H1 (cell line): ENCODE measurements at regions not wholly inside any gene's neighbourhood (a gene's known extent, or its start where the extent isn't known, plus 50 kb on each side); places are given as distances from the start of the nearest gene placed in this dataset.

ENCODE experiments used
- CTCF ChIA-PET: fragments of 300-600 bp; sonication (Branson Sonifier 250); formaldehyde crosslinking; loops from one replicate; lab custom pipeline; 2021; ENCODE audit not compliant: partially characterized antibody; lab: Charles Lee
- POLR2A ChIA-PET: fragments of 300-600 bp; sonication (Branson Sonifier 250); formaldehyde crosslinking; loops from one replicate; lab custom pipeline; 2021; ENCODE audit warnings: inconsistent platforms; ENCODE audit not compliant: partially characterized antibody; lab: Charles Lee
- DNase-seq, 2 experiments: peaks; one replicate each; pipeline versions ENCODE4 v3.0.0 to v3.0.0-alpha.2; 2010 to 2022; ENCODE audit warnings: low spot score in 2 of 2, low read depth in 1 of 2, mixed read lengths in 1 of 2
- FAIRE-seq: peaks from 2 replicates; lab custom pipeline; 2011; peaks lifted over from hg19 to GRCh38; lab: Jason Lieb, UNC
- H2AFZ ChIP-seq: 2 replicates; pipeline ENCODE4 v1.8.1; 2012; ENCODE audit warnings: low read length, inconsistent platforms
- H2AK5ac ChIP-seq: 2 replicates; pipeline ENCODE4 v1.6.1; 2013; ENCODE audit warnings: low read depth, low read length
- H2BK120ac ChIP-seq: replicated peaks from 2 replicates; pipeline ENCODE3; 2013; ENCODE audit warnings: low read depth, low read length, inconsistent platforms
- H2BK12ac ChIP-seq: 2 replicates; pipeline ENCODE4 v1.6.1; 2013; ENCODE audit warnings: low read depth, low read length
- H2BK15ac ChIP-seq: 2 replicates; pipeline ENCODE4 v1.6.1; 2013; ENCODE audit warnings: low read length
- H2BK20ac ChIP-seq: 2 replicates; pipeline ENCODE4 v1.6.1; 2013; ENCODE audit warnings: low read length
- H2BK5ac ChIP-seq: 2 replicates; pipeline ENCODE4 v1.6.1; 2013; ENCODE audit warnings: low read depth, low read length
- H3K14ac ChIP-seq: 2 replicates; pipeline ENCODE4 v1.6.1; 2013; ENCODE audit warnings: inconsistent platforms; ENCODE audit not compliant: insufficient read length
- H3K18ac ChIP-seq: 2 replicates; pipeline ENCODE4 v1.6.1; 2013; ENCODE audit warnings: low read length; ENCODE audit errors: extremely low read depth
- H3K23ac ChIP-seq: 2 replicates; pipeline ENCODE4 v1.6.1; 2013; ENCODE audit warnings: inconsistent platforms; ENCODE audit not compliant: insufficient read length
- H3K23me2 ChIP-seq: 2 replicates; pipeline ENCODE4 v1.6.1; 2013; ENCODE audit warnings: low read depth, low read length
- H3K27ac ChIP-seq: 2 replicates; pipeline ENCODE4 v1.6.1; 2011; ENCODE audit warnings: low read depth, low read length, inconsistent platforms
- H3K27me3 ChIP-seq, 4 experiments: replicated peaks in 1 of 4; 1 replicate in 1 of 4; 2 replicates in 3 of 4; pipeline versions ENCODE4 v1.6.1 to v1.8.1; 2011 to 2013; ENCODE audit warnings: low read length in 3 of 4, mild to moderate bottlenecking in 3 of 4, inconsistent platforms in 2 of 4, mixed read lengths in 2 of 4, moderate library complexity in 1 of 4; ENCODE audit not compliant: control insufficient read depth in 3 of 4, insufficient read depth in 3 of 4; ENCODE audit errors: extremely low read depth in 1 of 4
- H3K36me3 ChIP-seq, 4 experiments: 2 replicates each; pipeline versions ENCODE4 v1.6.1 to v1.8.1; 2011 to 2013; ENCODE audit warnings: mild to moderate bottlenecking in 4 of 4, low read length in 3 of 4, moderate library complexity in 2 of 4, control low read depth in 1 of 4, inconsistent platforms in 1 of 4; ENCODE audit not compliant: insufficient read depth in 4 of 4, control insufficient read depth in 2 of 4
- H3K4ac ChIP-seq: replicated peaks from 2 replicates; pipeline ENCODE3; 2013; ENCODE audit warnings: low read length, low read depth, mixed read lengths, inconsistent platforms; ENCODE audit not compliant: insufficient read length
- H3K4me1 ChIP-seq, 4 experiments: replicated peaks in 1 of 4; 1 replicate in 1 of 4; 2 replicates in 3 of 4; pipeline versions ENCODE4 v1.6.1 to v1.8.1; 2011 to 2013; ENCODE audit warnings: low read length in 3 of 4, inconsistent platforms in 2 of 4, mixed read lengths in 1 of 4; ENCODE audit not compliant: insufficient read depth in 4 of 4, control insufficient read depth in 3 of 4
- H3K4me2 ChIP-seq, 2 experiments: 2 replicates each; pipeline versions ENCODE4 v1.6.1 to v1.8.1; 2011 to 2013; ENCODE audit warnings: low read depth in 2 of 2, low read length in 2 of 2, control low read depth in 1 of 2, inconsistent platforms in 1 of 2, mild to moderate bottlenecking in 1 of 2; ENCODE audit not compliant: insufficient read depth in 1 of 2
- H3K4me3 ChIP-seq, 4 experiments: fragments of 200-600, 300-600 bp in 1 of 4; sonication (generic), shearing (Covaris generic), sonication (Bioruptor Twin) in 1 of 4; 2 replicates each; pipeline versions ENCODE4 v1.5.1 to v1.8.1; 2011 to 2016; ENCODE audit warnings: low read length in 4 of 4, low read depth in 3 of 4, control low read depth in 2 of 4, inconsistent platforms in 2 of 4, mild to moderate bottlenecking in 2 of 4, mixed read lengths in 1 of 4, moderate library complexity in 1 of 4; ENCODE audit not compliant: insufficient read depth in 2 of 4; ENCODE audit errors: extremely low read depth in 1 of 4
- H3K56ac ChIP-seq: replicated peaks from 2 replicates; pipeline ENCODE3; 2013; ENCODE audit warnings: low read depth, mild to moderate bottlenecking, mixed read lengths, low read length, inconsistent platforms; ENCODE audit not compliant: insufficient read length
- H3K79me1 ChIP-seq: 2 replicates; pipeline ENCODE4 v1.6.1; 2013; ENCODE audit warnings: low read depth, low read length, control low read depth
- H3K79me2 ChIP-seq, 2 experiments: 2 replicates each; pipeline versions ENCODE4 v1.6.1 to v1.8.1; 2012 to 2013; ENCODE audit warnings: low read length in 2 of 2, mild to moderate bottlenecking in 2 of 2, inconsistent platforms in 1 of 2; ENCODE audit not compliant: insufficient read depth in 2 of 2, control insufficient read depth in 1 of 2
- H3K9ac ChIP-seq, 4 experiments: replicated peaks in 1 of 4; 1 replicate in 1 of 4; 2 replicates in 3 of 4; pipeline versions ENCODE4 v1.6.1 to v1.8.1; 2011 to 2013; ENCODE audit warnings: low read depth in 3 of 4, low read length in 3 of 4, control low read depth in 2 of 4, mild to moderate bottlenecking in 2 of 4, moderate library complexity in 2 of 4, inconsistent platforms in 1 of 4; ENCODE audit errors: extremely low read depth in 1 of 4
- H3K9me3 ChIP-seq, 2 experiments: 2 replicates each; pipeline versions ENCODE4 v1.6.1 to v1.8.1; 2012 to 2013; ENCODE audit warnings: mild to moderate bottlenecking in 2 of 2, moderate library complexity in 2 of 2, control low read depth in 1 of 2, inconsistent platforms in 1 of 2, low read depth in 1 of 2, low read length in 1 of 2, mixed read lengths in 1 of 2; ENCODE audit not compliant: insufficient read depth in 2 of 2
- H4K20me1 ChIP-seq, 2 experiments: replicated peaks in 1 of 2; 2 replicates each; pipeline versions ENCODE3 to v1.8.1; 2011 to 2013; ENCODE audit warnings: inconsistent platforms in 2 of 2, low read length in 2 of 2, mild to moderate bottlenecking in 1 of 2; ENCODE audit not compliant: insufficient read depth in 2 of 2, control insufficient read depth in 1 of 2
- H4K5ac ChIP-seq: 2 replicates; pipeline ENCODE4 v1.6.1; 2013; ENCODE audit warnings: low read length, low read depth, mixed read lengths, inconsistent platforms; ENCODE audit not compliant: insufficient read length
- H4K8ac ChIP-seq: 2 replicates; pipeline ENCODE4 v1.8.0; 2013; ENCODE audit warnings: mild to moderate bottlenecking, moderate library complexity, low read length, inconsistent platforms; ENCODE audit not compliant: insufficient read depth; ENCODE audit errors: extremely low read depth
- H4K91ac ChIP-seq: replicated peaks from 2 replicates; pipeline ENCODE3; 2013; ENCODE audit warnings: low read length, mixed read lengths, inconsistent platforms; ENCODE audit not compliant: insufficient read length
- TAF1 ChIP-seq: IDR thresholded peaks from 2 replicates; pipeline ENCODE4 v1.6.1; 2011; ENCODE audit warnings: mild to moderate bottlenecking, low read depth, low read length
- TAF7 ChIP-seq: optimal IDR thresholded peaks from 2 replicates; pipeline ENCODE3; 2011; ENCODE audit warnings: low read depth, mild to moderate bottlenecking, inconsistent platforms, low read length, moderate library complexity, borderline replicate concordance
- WGBS, 2 experiments: shearing (Covaris generic) in 1 of 2; methylation state at CpG; one replicate each; pipeline versions ENCODE4 v1.1.6 to v1.1.7; 2013 to 2015; ENCODE audit warnings: low lambda C conversion rate in 2 of 2, mixed read lengths in 2 of 2, inconsistent platforms in 1 of 2, low coverage in 1 of 2, missing lambda C conversion rate in 1 of 2; ENCODE audit not compliant: insufficient replicate concordance in 2 of 2, insufficient coverage in 1 of 2, insufficient read length in 1 of 2; ENCODE audit errors: extremely low coverage in 1 of 2, missing lambda C conversion rate in 1 of 2; 5-methylcytosine and 5-hydroxymethylcytosine counted together

- no peaks in the 10 kb centered on the region for H3K9me3 ChIP-seq
- H2BK12ac ChIP-seq, result no peak overlapping the region
- no peak overlapping the region for H3K4me2 ChIP-seq
- H2BK15ac ChIP-seq, result peak overlapping the region; percentile 40; the same call in 1 of the 2 replicates
- no peaks in the 10 kb centered on the region for H4K20me1 ChIP-seq
- no peak for TF ChIP-seq TAF1
- TF ChIP-seq TAF7, result no peak
- no peak overlapping the region for H3K18ac ChIP-seq
- no peaks in the 10 kb centered on the region; a peak in 2 of 7 replicates for H3K27me3 ChIP-seq
- H3K79me1 ChIP-seq, result no peaks in the 10 kb centered on the region
- ChIA-PET POLR2A (interaction anchor here (0.7 to 0.9 kb wide), 2 partner anchors 27 to 187 kb away, joined by 3 to 4 read pairs; partner anchors contain the start of gene MACROH2A1), CTCF (interaction anchor here (1.0 to 2.7 kb wide), 18 partner anchors 7 to 342 kb away, joined by 3 to 10 read pairs (median 4); no protein-coding TSS in a partner anchor)
- H2AFZ ChIP-seq, result no peak overlapping the region
- H4K91ac ChIP-seq, result peak overlapping the region; percentile 29
- H2AK5ac ChIP-seq, result no peak overlapping the region
- H3K4ac ChIP-seq, result no peak overlapping the region
- H3K27ac ChIP-seq, result no peak overlapping the region
- H3K9ac ChIP-seq, result no peak overlapping the region
- FAIRE-seq, result no peak
- no peak overlapping the region for H2BK120ac ChIP-seq
- no peaks in the 10 kb centered on the region for H3K36me3 ChIP-seq
- H3K23me2 ChIP-seq, result no peaks in the 10 kb centered on the region
- H3K14ac ChIP-seq, result no peak overlapping the region
- H3K23ac ChIP-seq, result no peak overlapping the region
- DNase-seq, result peak in 1 of 2 experiments; percentile 39
- 85% methylated on average over 10 of the region's 10 CpGs; no CpG with 5 or more reads in 1 of the 2 experiments for WGBS, 2 experiments
- no peaks in the 10 kb centered on the region; a peak in 1 of 4 replicates for H3K79me2 ChIP-seq
- H3K4me1 ChIP-seq, result peaks cover 0 to 9% (median 6%) of the 10 kb centered on the region in 4 experiments; a peak in 5 of 7 replicates
- H3K4me3 ChIP-seq, result no peak overlapping the region
- no peak overlapping the region for H2BK5ac ChIP-seq
- no peak overlapping the region for H4K5ac ChIP-seq
- no peak overlapping the region for H3K56ac ChIP-seq
- H4K8ac ChIP-seq, result no peak overlapping the region
- H2BK20ac ChIP-seq, result no peak overlapping the region
These were observed 178.5 kb upstream of the PITX1 start for GRCh38 chr5:135212361-135213026.
